GM23338 (cell line): ENCODE measurements at regions not wholly inside any gene's neighbourhood (a gene's known extent, or its start where the extent isn't known, plus 50 kb on each side); places are given as distances from the start of the nearest gene placed in this dataset.

Experiments
- EZH2 ChIP-seq: fragments of 200-600 bp; sonication (generic); IDR thresholded peaks from one replicate; pipeline ENCODE4 v1.8.0; 2017; ENCODE audit warnings: antibody characterized with exemption, mild to moderate bottlenecking, low read depth; ENCODE audit not compliant: unreplicated experiment
- TF ChIP-seq, protein P1 (sequence below), 2 experiments: fragments of 200-600 bp in 1 of 2; sonication (generic) in 1 of 2; conservative IDR thresholded peaks; 2 replicates each; pipeline versions ENCODE4 v1.5.1 to v1.6.1; 2016 to 2017; ENCODE audit warnings: antibody characterized with exemption in 2 of 2, low read depth in 2 of 2, mild to moderate bottlenecking in 2 of 2, moderate library complexity in 1 of 2

DNA sequence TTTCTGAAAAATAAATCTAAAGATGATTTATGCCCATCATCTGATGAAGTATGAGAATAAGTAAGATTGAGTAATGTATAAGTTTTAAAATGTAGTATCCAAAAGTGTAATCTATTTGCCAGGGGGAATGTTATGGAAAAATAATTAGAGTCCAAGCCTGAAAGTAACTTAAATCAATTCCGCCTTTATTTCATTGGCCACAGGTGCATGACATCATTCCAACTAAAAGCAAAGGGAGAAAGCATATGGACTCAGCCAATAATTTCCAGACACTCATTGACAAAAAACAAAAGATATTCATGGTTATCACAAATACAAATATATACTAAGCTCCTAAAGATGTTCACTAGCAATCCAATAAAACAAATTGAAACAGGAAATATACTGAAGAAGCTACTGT lies 752.6 kb upstream of the TMEFF2 start:
- no peak for TF ChIP-seq EZH2
- TF ChIP-seq, protein P1, sequence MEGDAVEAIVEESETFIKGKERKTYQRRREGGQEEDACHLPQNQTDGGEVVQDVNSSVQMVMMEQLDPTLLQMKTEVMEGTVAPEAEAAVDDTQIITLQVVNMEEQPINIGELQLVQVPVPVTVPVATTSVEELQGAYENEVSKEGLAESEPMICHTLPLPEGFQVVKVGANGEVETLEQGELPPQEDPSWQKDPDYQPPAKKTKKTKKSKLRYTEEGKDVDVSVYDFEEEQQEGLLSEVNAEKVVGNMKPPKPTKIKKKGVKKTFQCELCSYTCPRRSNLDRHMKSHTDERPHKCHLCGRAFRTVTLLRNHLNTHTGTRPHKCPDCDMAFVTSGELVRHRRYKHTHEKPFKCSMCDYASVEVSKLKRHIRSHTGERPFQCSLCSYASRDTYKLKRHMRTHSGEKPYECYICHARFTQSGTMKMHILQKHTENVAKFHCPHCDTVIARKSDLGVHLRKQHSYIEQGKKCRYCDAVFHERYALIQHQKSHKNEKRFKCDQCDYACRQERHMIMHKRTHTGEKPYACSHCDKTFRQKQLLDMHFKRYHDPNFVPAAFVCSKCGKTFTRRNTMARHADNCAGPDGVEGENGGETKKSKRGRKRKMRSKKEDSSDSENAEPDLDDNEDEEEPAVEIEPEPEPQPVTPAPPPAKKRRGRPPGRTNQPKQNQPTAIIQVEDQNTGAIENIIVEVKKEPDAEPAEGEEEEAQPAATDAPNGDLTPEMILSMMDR (conservative IDR thresholded peaks at IDR 0.05; ENCODE audit: low read depth in 2 of 2): no peak
